Vagina (tissue), 2 donors: ENCODE measurements at regions not wholly inside any gene's neighbourhood (a gene's known extent, or its start where the extent isn't known, plus 50 kb on each side); places are given as distances from the start of the nearest gene placed in this dataset.

Experiments
- CTCF ChIP-seq, 3 experiments: fragments of 450-650 bp in 2 of 3; fragments of 200-600 bp in 1 of 3; sonication (generic) in 1 of 3; IDR thresholded peaks; one replicate each; pipeline ENCODE4 v1.5.1; 2017 to 2019; ENCODE audit warnings: antibody characterized with exemption in 3 of 3, mild to moderate bottlenecking in 2 of 3, moderate library complexity in 2 of 3
- POLR2A ChIP-seq, 2 donors: fragments of 450-650 bp; IDR thresholded peaks; one replicate each; pipeline ENCODE4 v1.6.1; 2017; ENCODE audit warnings: antibody characterized with exemption in 2 of 2, mild to moderate bottlenecking in 2 of 2, moderate library complexity in 2 of 2

GRCh38 chr18:37636831-37637477 lies 71.4 kb upstream of the CELF4 start:
- TF ChIP-seq CTCF (IDR thresholded peaks at IDR 0.05) (no peak), POLR2A (IDR thresholded peaks at IDR 0.05) (no peak)
